ENCODE measurements at regions not wholly inside any gene's neighbourhood (a gene's known extent, or its start where the extent isn't known, plus 50 kb on each side); places are given as distances from the start of the nearest gene placed in this dataset.
"Not testable (repeated sequence)": the region's sequence is repeated elsewhere in the genome, so short reads cannot be mapped to it uniquely, and the experiment has no call there.

- H3K27ac ChIP-seq: no peak overlapping the region
- TF ChIP-seq CTCF (IDR thresholded peaks at IDR 0.05): no peak
- intact Hi-C loops (cut with DNase I; ENCODE audit: low total_unique reads): no loop called here
- no peaks in the 10 kb centered on the region for H3K36me3 ChIP-seq
- DNase-seq (ENCODE audit: low spot score in 2 of 2): no peak
- H3K27me3 ChIP-seq: no peaks in the 10 kb centered on the region
- H3K4me3 ChIP-seq: no peak overlapping the region
- no peaks in the 10 kb centered on the region for H3K9me3 ChIP-seq
- no peaks in the 10 kb centered on the region for H3K4me1 ChIP-seq
Observed at GRCh38 chr9:6105738-6106137, 90.3 kb upstream of the RANBP6 start.

DNA sequence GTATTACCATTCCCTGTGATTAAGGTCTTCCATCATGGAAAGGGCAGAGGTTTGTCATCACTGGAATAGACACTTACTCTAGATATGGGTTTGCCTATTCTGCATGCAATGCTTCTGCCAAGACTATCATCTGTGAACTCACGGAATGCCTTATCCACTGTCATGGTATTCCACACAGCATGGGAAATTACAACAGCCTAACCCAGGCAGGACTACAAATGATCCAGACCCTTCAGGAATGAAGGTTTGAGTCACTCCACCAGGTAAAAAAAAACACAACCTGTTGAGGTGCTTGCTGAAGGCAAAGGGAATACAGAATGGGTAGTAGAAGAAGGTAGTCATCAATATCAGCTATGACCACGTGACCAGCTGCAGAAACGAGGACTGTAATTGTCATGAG, 89.0 kb upstream of the RANBP6 start:
- H3K4me3 ChIP-seq; DNase-seq (ENCODE audit: low spot score in 2 of 2); H3K9me3 ChIP-seq; H3K36me3 ChIP-seq; H3K4me1 ChIP-seq; H3K27me3 ChIP-seq; H3K27ac ChIP-seq; intact Hi-C loops (cut with DNase I; ENCODE audit: low total_unique reads): not testable (repeated sequence)

DNA sequence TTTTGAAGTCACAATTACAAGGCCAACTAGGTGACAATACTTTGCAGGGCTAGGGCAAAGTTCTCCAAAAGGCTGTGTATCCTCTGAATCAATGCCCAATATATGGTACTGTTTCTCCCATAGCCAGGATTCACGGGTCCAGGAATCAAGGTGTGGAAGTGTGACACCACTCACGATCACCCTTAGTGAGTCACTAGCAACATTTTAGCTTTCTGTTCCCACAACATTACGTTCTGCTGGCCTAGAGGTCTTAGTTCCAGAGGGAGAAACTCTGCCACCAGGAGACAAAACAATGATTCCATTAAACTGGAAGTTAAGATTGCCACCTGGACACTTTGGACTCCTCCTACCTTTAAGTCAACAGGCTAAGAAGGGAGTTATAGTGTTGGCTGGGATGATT, 88.5 kb upstream of the RANBP6 start:
- H3K27me3 ChIP-seq; H3K4me3 ChIP-seq; H3K27ac ChIP-seq; H3K4me1 ChIP-seq; H3K9me3 ChIP-seq; intact Hi-C loops (cut with DNase I; ENCODE audit: low total_unique reads); H3K36me3 ChIP-seq; DNase-seq (ENCODE audit: low spot score in 2 of 2): not testable (repeated sequence)

DNA sequence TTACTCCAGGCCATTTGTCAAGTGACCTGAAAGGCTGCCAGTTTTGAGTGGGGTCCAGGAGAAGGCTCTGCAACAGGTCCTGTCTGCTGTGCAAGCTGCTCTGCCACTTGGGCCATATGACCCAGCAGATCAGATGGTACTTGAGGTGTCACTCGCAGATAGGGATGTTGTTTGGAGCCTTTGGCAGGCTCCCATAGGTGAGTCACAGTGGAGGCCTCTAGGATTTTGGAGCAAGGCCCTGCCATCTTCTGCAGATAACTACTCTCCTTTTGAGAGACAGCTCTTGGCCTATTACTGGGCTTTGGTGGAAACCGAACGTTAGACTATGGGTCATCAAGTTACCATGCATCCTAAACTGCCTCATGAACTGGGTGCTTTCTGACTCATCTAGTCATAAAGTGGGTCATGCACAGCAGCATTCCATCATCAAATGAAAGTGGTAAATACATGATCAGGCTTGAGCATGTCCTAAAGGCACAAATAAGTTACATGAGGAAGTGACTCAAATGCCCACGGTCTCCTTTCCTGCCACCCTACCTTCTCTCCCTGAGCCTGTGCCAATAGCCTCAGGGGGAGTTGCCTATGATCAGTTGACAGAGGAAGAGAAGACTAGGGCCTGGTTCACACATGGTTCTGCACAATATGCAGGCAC, 87.0 kb upstream of the RANBP6 start:
- DNase-seq (ENCODE audit: low spot score in 2 of 2); H3K4me3 ChIP-seq; intact Hi-C loops (cut with DNase I; ENCODE audit: low total_unique reads); H3K36me3 ChIP-seq; H3K9me3 ChIP-seq; H3K27ac ChIP-seq; H3K4me1 ChIP-seq; H3K27me3 ChIP-seq: not testable (repeated sequence)

GRCh38 chr9:6101725-6102124, 86.3 kb upstream of the RANBP6 start:
- intact Hi-C loops (cut with DNase I; ENCODE audit: low total_unique reads); H3K27me3 ChIP-seq; H3K4me1 ChIP-seq; H3K36me3 ChIP-seq; H3K27ac ChIP-seq; H3K9me3 ChIP-seq; DNase-seq (ENCODE audit: low spot score in 2 of 2); H3K4me3 ChIP-seq: not testable (repeated sequence)

- intact Hi-C loops (cut with DNase I; ENCODE audit: low total_unique reads): not testable (repeated sequence)
Observed at GRCh38 chr9:6099346-6099745, 83.9 kb upstream of the RANBP6 start.

GRCh38 chr9:6098431-6098830, 83.0 kb upstream of the RANBP6 start:
- H3K27ac ChIP-seq: no peak overlapping the region
- no peaks in the 10 kb centered on the region for H3K4me1 ChIP-seq
- H3K36me3 ChIP-seq: no peaks in the 10 kb centered on the region
- H3K9me3 ChIP-seq: no peaks in the 10 kb centered on the region
- no peak overlapping the region for H3K4me3 ChIP-seq
- DNase-seq (ENCODE audit: low spot score in 2 of 2): no peak
- H3K27me3 ChIP-seq: no peaks in the 10 kb centered on the region
- intact Hi-C loops (cut with DNase I; ENCODE audit: low total_unique reads): no loop called here
- no peak for TF ChIP-seq POLR2A (IDR thresholded peaks at IDR 0.05)
- TF ChIP-seq POLR2AphosphoS5 (IDR thresholded peaks at IDR 0.05): no peak
- TF ChIP-seq CTCF (IDR thresholded peaks at IDR 0.05): no peak

More at GRCh38 chr9:6099346-6099745, 83.9 kb upstream of the RANBP6 start:
- not testable (repeated sequence) for H3K27me3 ChIP-seq; DNase-seq (ENCODE audit: low spot score in 2 of 2); H3K4me1 ChIP-seq; H3K36me3 ChIP-seq; H3K4me3 ChIP-seq; H3K27ac ChIP-seq; H3K9me3 ChIP-seq

- no peaks in the 10 kb centered on the region for H3K27me3 ChIP-seq
- H3K4me3 ChIP-seq: no peak overlapping the region
- H3K4me1 ChIP-seq: no peaks in the 10 kb centered on the region
- H3K36me3 ChIP-seq: no peaks in the 10 kb centered on the region
- H3K9me3 ChIP-seq: no peaks in the 10 kb centered on the region
- no peak for DNase-seq (ENCODE audit: low spot score in 2 of 2)
- TF ChIP-seq POLR2AphosphoS5 (IDR thresholded peaks at IDR 0.05) (no peak), CTCF (IDR thresholded peaks at IDR 0.05) (no peak), POLR2A (IDR thresholded peaks at IDR 0.05) (no peak)
- H3K27ac ChIP-seq: no peak overlapping the region
- intact Hi-C loops (cut with DNase I; ENCODE audit: low total_unique reads): no loop called here
Observed at GRCh38 chr9:6096821-6097220, 81.4 kb upstream of the RANBP6 start.
